NT2/D1 (cell line): ENCODE measurements at regions not wholly inside any gene's neighbourhood (a gene's known extent, or its start where the extent isn't known, plus 50 kb on each side); places are given as distances from the start of the nearest gene placed in this dataset.

Experiments
- YY1 ChIP-seq: IDR thresholded peaks from 2 replicates; pipeline ENCODE4 v1.6.1; 2011; ENCODE audit not compliant: insufficient read length, insufficient read depth
- ZNF274 ChIP-seq: IDR thresholded peaks from 2 replicates; pipeline ENCODE4 v1.6.1; 2011; ENCODE audit warnings: mild to moderate bottlenecking, low read depth, low read length

DNA sequence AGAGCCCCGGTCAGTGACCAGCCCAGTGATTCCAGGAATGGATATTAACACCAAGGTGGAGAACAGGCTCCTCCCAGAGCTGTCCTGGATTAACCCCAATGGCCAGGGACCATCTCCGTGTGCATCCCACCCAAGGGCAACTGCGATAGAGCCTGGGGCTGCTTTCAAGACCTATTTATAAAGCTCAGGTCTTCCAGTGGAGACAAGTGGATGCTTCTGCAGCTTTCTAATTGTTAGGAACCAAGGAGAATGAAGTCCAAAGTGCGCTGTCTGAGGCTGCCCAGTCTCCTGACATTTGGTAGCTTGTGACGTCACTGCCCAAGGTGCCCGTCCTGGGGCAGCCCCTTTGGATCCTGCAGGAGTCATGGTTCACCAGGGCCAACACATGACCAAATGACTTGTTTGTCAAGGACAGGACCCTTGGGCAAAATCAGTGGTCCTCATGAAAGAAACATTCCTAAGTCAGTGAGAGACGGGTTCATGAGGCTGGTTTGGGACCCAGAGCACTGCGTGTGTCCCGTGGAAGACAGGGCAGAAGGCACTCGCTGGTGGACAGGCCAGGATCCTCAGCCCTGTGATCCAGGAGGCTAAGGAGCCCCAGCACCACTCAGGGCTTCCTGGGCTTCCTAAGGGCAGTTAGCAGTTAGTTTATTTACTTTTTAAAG, 174.9 kb downstream of the ANKRD60 start:
- TF ChIP-seq YY1, result no peak
- TF ChIP-seq ZNF274, result no peak
